Esophagus squamous epithelium (tissue), 4 donors: ENCODE measurements at regions not wholly inside any gene's neighbourhood (a gene's known extent, or its start where the extent isn't known, plus 50 kb on each side); places are given as distances from the start of the nearest gene placed in this dataset.

Experiments used
- POLR2A ChIP-seq, 4 donors: fragments of 450-650 bp; IDR thresholded peaks; one replicate each; pipeline ENCODE4 v1.6.1; 2017; ENCODE audit warnings: antibody characterized with exemption in 4 of 4, mild to moderate bottlenecking in 4 of 4, moderate library complexity in 3 of 4
- TF ChIP-seq, protein P1 (sequence below), 6 experiments: fragments of 450-650 bp in 4 of 6; fragments of 200-600 bp in 2 of 6; sonication (generic) in 2 of 6; IDR thresholded peaks; one replicate each; pipeline ENCODE4 v1.5.1; 2016 to 2019; ENCODE audit warnings: antibody characterized with exemption in 6 of 6, mild to moderate bottlenecking in 4 of 6, moderate library complexity in 4 of 6

DNA sequence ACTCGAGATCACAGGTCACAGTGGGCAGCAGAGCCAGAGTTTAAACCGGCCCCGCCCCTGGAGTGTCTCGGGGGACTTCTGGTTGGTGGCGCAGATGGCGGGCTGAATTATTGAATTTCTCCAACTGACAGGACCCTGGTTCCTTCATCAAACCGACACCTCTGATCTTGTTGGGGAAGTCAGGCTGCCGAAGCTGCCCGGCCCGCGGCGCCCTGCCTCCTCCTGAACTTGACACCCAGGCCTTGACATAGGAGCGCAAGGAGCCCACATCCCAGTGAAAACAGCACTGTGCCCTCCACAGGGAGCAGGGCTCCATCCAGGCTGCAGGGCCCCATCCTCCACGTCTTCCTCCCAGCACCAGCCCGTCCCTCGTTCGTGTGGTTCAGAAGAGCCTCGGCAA lies 105.2 kb downstream of the OLFM1 start:
- no peak for TF ChIP-seq POLR2A (IDR thresholded peaks at IDR 0.05)
- TF ChIP-seq, protein P1, sequence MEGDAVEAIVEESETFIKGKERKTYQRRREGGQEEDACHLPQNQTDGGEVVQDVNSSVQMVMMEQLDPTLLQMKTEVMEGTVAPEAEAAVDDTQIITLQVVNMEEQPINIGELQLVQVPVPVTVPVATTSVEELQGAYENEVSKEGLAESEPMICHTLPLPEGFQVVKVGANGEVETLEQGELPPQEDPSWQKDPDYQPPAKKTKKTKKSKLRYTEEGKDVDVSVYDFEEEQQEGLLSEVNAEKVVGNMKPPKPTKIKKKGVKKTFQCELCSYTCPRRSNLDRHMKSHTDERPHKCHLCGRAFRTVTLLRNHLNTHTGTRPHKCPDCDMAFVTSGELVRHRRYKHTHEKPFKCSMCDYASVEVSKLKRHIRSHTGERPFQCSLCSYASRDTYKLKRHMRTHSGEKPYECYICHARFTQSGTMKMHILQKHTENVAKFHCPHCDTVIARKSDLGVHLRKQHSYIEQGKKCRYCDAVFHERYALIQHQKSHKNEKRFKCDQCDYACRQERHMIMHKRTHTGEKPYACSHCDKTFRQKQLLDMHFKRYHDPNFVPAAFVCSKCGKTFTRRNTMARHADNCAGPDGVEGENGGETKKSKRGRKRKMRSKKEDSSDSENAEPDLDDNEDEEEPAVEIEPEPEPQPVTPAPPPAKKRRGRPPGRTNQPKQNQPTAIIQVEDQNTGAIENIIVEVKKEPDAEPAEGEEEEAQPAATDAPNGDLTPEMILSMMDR (IDR thresholded peaks at IDR 0.05), result no peak
